Stimulated activated memory B cell treated with anti-CD40 and anti-IgM and Interleukin-4, amounts not matched to agents 10 μg/mL and 1 μg/mL and 100 μg/mL, for 72 hours (primary cell): ENCODE measurements at regions not wholly inside any gene's neighbourhood (a gene's known extent, or its start where the extent isn't known, plus 50 kb on each side); places are given as distances from the start of the nearest gene placed in this dataset.

Source experiments
- ATAC-seq: fragments of 150-1000 bp; cut with Tn5 transposase; 2 replicates; pipeline ENCODE4 v1.10.0; 2021
- H3K27ac Mint-ChIP-seq: one replicate; pipeline ENCODE4 v1.8.0; 2022; ENCODE audit warnings: mild to moderate bottlenecking, mixed read lengths
- H3K27me3 Mint-ChIP-seq: one replicate; pipeline ENCODE4 v1.8.0; 2022; ENCODE audit warnings: mixed read lengths
- H3K36me3 Mint-ChIP-seq: one replicate; pipeline ENCODE4 v1.8.0; 2022; ENCODE audit warnings: mixed read lengths
- H3K4me1 Mint-ChIP-seq: one replicate; pipeline ENCODE4 v1.8.0; 2022; ENCODE audit warnings: mixed read lengths
- H3K4me3 Mint-ChIP-seq: one replicate; pipeline ENCODE4 v1.8.0; 2022; ENCODE audit warnings: mild to moderate bottlenecking, moderate library complexity, mixed read lengths
- H3K9me3 Mint-ChIP-seq: one replicate; pipeline ENCODE4 v1.8.0; 2022; ENCODE audit warnings: mixed read lengths

GRCh38 chr1:95554408-95554807, 320.4 kb downstream of the RWDD3 start:
- Mint-ChIP-seq H3K27me3 (no peaks in the 10 kb centered on the region), H3K36me3 (no peaks in the 10 kb centered on the region), H3K9me3 (peaks cover 10% of the 10 kb centered on the region), H3K27ac (no peak overlapping the region), H3K4me1 (no peaks in the 10 kb centered on the region), H3K4me3 (no peak overlapping the region)
- ATAC-seq = no peak

GRCh38 chr1:95558791-95559190, 324.8 kb downstream of the RWDD3 start:
- Mint-ChIP-seq H3K36me3 (no peaks in the 10 kb centered on the region), H3K4me1 (no peaks in the 10 kb centered on the region), H3K27me3 (no peaks in the 10 kb centered on the region), H3K9me3 (peaks cover 6% of the 10 kb centered on the region), H3K27ac (no peak overlapping the region), H3K4me3 (no peak overlapping the region)
- ATAC-seq = no peak

GRCh38 chr1:95561346-95561745, 327.3 kb downstream of the RWDD3 start:
- no peak overlapping the region for H3K27ac Mint-ChIP-seq
- H3K9me3 Mint-ChIP-seq = peaks cover 6% of the 10 kb centered on the region
- no peak for ATAC-seq
- H3K4me1 Mint-ChIP-seq = no peaks in the 10 kb centered on the region
- no peaks in the 10 kb centered on the region for H3K36me3 Mint-ChIP-seq
- H3K27me3 Mint-ChIP-seq = no peaks in the 10 kb centered on the region
- H3K4me3 Mint-ChIP-seq = no peak overlapping the region

- peaks cover 6% of the 10 kb centered on the region for H3K9me3 Mint-ChIP-seq
- no peak overlapping the region for H3K4me3 Mint-ChIP-seq
- H3K36me3 Mint-ChIP-seq = no peaks in the 10 kb centered on the region
- no peak overlapping the region for H3K27ac Mint-ChIP-seq
- no peak for ATAC-seq
- H3K4me1 Mint-ChIP-seq = no peaks in the 10 kb centered on the region
- no peaks in the 10 kb centered on the region for H3K27me3 Mint-ChIP-seq
Measured at GRCh38 chr1:95562230-95562629, 328.2 kb downstream of the RWDD3 start.

- H3K4me1 Mint-ChIP-seq = no peaks in the 10 kb centered on the region
- no peak overlapping the region for H3K4me3 Mint-ChIP-seq
- no peak for ATAC-seq
- no peak overlapping the region for H3K27ac Mint-ChIP-seq
- H3K9me3 Mint-ChIP-seq = no peaks in the 10 kb centered on the region
- no peaks in the 10 kb centered on the region for H3K27me3 Mint-ChIP-seq
- H3K36me3 Mint-ChIP-seq = no peaks in the 10 kb centered on the region
Measured at GRCh38 chr1:95572002-95572401, 338.0 kb downstream of the RWDD3 start.

GRCh38 chr1:95572962-95573361, 339.0 kb downstream of the RWDD3 start:
- Mint-ChIP-seq H3K27me3 (no peaks in the 10 kb centered on the region), H3K27ac (no peak overlapping the region), H3K4me3 (no peak overlapping the region), H3K4me1 (no peaks in the 10 kb centered on the region), H3K36me3 (no peaks in the 10 kb centered on the region), H3K9me3 (no peaks in the 10 kb centered on the region)
- ATAC-seq = no peak

GRCh38 chr1:95575291-95575690, 341.3 kb downstream of the RWDD3 start:
- no peaks in the 10 kb centered on the region for H3K4me1 Mint-ChIP-seq
- H3K9me3 Mint-ChIP-seq = peaks cover 6% of the 10 kb centered on the region
- no peak overlapping the region for H3K4me3 Mint-ChIP-seq
- no peak for ATAC-seq
- no peak overlapping the region for H3K27ac Mint-ChIP-seq
- H3K27me3 Mint-ChIP-seq = no peaks in the 10 kb centered on the region
- no peaks in the 10 kb centered on the region for H3K36me3 Mint-ChIP-seq

GRCh38 chr1:95578462-95578861, 344.5 kb downstream of the RWDD3 start:
- Mint-ChIP-seq H3K27ac (no peak overlapping the region), H3K4me1 (no peaks in the 10 kb centered on the region), H3K27me3 (no peaks in the 10 kb centered on the region), H3K4me3 (no peak overlapping the region), H3K9me3 (peaks cover 6% of the 10 kb centered on the region), H3K36me3 (no peaks in the 10 kb centered on the region)
- no peak for ATAC-seq

- Mint-ChIP-seq H3K9me3 (peaks cover 6% of the 10 kb centered on the region), H3K4me3 (no peak overlapping the region), H3K27ac (no peak overlapping the region), H3K27me3 (no peaks in the 10 kb centered on the region), H3K36me3 (no peaks in the 10 kb centered on the region), H3K4me1 (no peaks in the 10 kb centered on the region)
- no peak for ATAC-seq
Measured at GRCh38 chr1:95582191-95582590, 348.2 kb downstream of the RWDD3 start.

GRCh38 chr1:95582746-95583145, 348.7 kb downstream of the RWDD3 start:
- Mint-ChIP-seq H3K36me3 (no peaks in the 10 kb centered on the region), H3K27me3 (no peaks in the 10 kb centered on the region), H3K9me3 (peaks cover 6% of the 10 kb centered on the region), H3K27ac (no peak overlapping the region), H3K4me3 (no peak overlapping the region), H3K4me1 (no peaks in the 10 kb centered on the region)
- no peak for ATAC-seq

- H3K4me1 Mint-ChIP-seq = no peaks in the 10 kb centered on the region
- no peak overlapping the region for H3K27ac Mint-ChIP-seq
- peaks cover 4% of the 10 kb centered on the region for H3K9me3 Mint-ChIP-seq
- no peak overlapping the region for H3K4me3 Mint-ChIP-seq
- no peak for ATAC-seq
- no peaks in the 10 kb centered on the region for H3K27me3 Mint-ChIP-seq
- no peaks in the 10 kb centered on the region for H3K36me3 Mint-ChIP-seq
Measured at GRCh38 chr1:95583661-95584210, 349.7 kb downstream of the RWDD3 start.

- no peaks in the 10 kb centered on the region for H3K36me3 Mint-ChIP-seq
- H3K9me3 Mint-ChIP-seq = peaks cover under 1% of the 10 kb centered on the region
- H3K4me3 Mint-ChIP-seq = no peak overlapping the region
- no peaks in the 10 kb centered on the region for H3K27me3 Mint-ChIP-seq
- H3K27ac Mint-ChIP-seq = no peak overlapping the region
- H3K4me1 Mint-ChIP-seq = no peaks in the 10 kb centered on the region
- ATAC-seq = no peak
Measured at GRCh38 chr1:95584315-95584714, 350.3 kb downstream of the RWDD3 start.

GRCh38 chr1:95604771-95605170, 370.8 kb downstream of the RWDD3 start:
- Mint-ChIP-seq H3K27ac (no peak overlapping the region), H3K9me3 (peaks cover 12% of the 10 kb centered on the region), H3K36me3 (no peaks in the 10 kb centered on the region), H3K4me1 (no peaks in the 10 kb centered on the region), H3K27me3 (no peaks in the 10 kb centered on the region), H3K4me3 (no peak overlapping the region)
- ATAC-seq = no peak

- H3K9me3 Mint-ChIP-seq = peaks cover 3% of the 10 kb centered on the region
- ATAC-seq = no peak
- no peaks in the 10 kb centered on the region for H3K36me3 Mint-ChIP-seq
- H3K27ac Mint-ChIP-seq = no peak overlapping the region
- H3K4me3 Mint-ChIP-seq = no peak overlapping the region
- H3K27me3 Mint-ChIP-seq = no peaks in the 10 kb centered on the region
- H3K4me1 Mint-ChIP-seq = no peaks in the 10 kb centered on the region
Measured at GRCh38 chr1:95614197-95614596, 380.2 kb downstream of the RWDD3 start.

- H3K4me3 Mint-ChIP-seq = no peak overlapping the region
- H3K27ac Mint-ChIP-seq = no peak overlapping the region
- H3K9me3 Mint-ChIP-seq = peaks cover 5% of the 10 kb centered on the region
- H3K27me3 Mint-ChIP-seq = no peaks in the 10 kb centered on the region
- H3K36me3 Mint-ChIP-seq = no peaks in the 10 kb centered on the region
- ATAC-seq = no peak
- H3K4me1 Mint-ChIP-seq = no peaks in the 10 kb centered on the region
Measured at GRCh38 chr1:95615421-95615820, 381.4 kb downstream of the RWDD3 start.

GRCh38 chr1:95620076-95620475, 386.1 kb downstream of the RWDD3 start:
- Mint-ChIP-seq H3K36me3 (no peaks in the 10 kb centered on the region), H3K9me3 (peaks cover 2% of the 10 kb centered on the region), H3K27ac (no peak overlapping the region), H3K4me1 (no peaks in the 10 kb centered on the region), H3K4me3 (no peak overlapping the region), H3K27me3 (no peaks in the 10 kb centered on the region)
- ATAC-seq = no peak

GRCh38 chr1:95622609-95623008, 388.6 kb downstream of the RWDD3 start:
- Mint-ChIP-seq H3K9me3 (peaks cover 6% of the 10 kb centered on the region), H3K4me1 (no peaks in the 10 kb centered on the region), H3K36me3 (no peaks in the 10 kb centered on the region), H3K4me3 (no peak overlapping the region), H3K27me3 (no peaks in the 10 kb centered on the region), H3K27ac (no peak overlapping the region)
- ATAC-seq = no peak
